Tibial nerve (tissue), 4 donors: ENCODE measurements at regions not wholly inside any gene's neighbourhood (a gene's known extent, or its start where the extent isn't known, plus 50 kb on each side); places are given as distances from the start of the nearest gene placed in this dataset.
"Not testable (repeated sequence)": the region's sequence is repeated elsewhere in the genome, so short reads cannot be mapped to it uniquely, and the experiment has no call there.

Experiments used
- DNase-seq, 2 donors: peaks; one replicate each; pipeline ENCODE4 v3.0.0-alpha.2; 2019; ENCODE audit warnings: low spot score in 2 of 2
- H3K27ac ChIP-seq, 4 donors: fragments of 200-600 bp; sonication (generic) in 3 of 4; one replicate each; pipeline ENCODE4 v1.5.1; 2017 to 2019; ENCODE audit warnings: mild to moderate bottlenecking in 1 of 4
- H3K27me3 ChIP-seq, 2 donors: fragments of 200-600 bp; sonication (generic) in 1 of 2; one replicate each; pipeline versions ENCODE4 v1.5.1 to v1.6.0; 2017 to 2019
- H3K36me3 ChIP-seq, 3 donors: fragments of 200-600 bp; sonication (generic); one replicate each; pipeline ENCODE4 v1.5.1; 2018 to 2019
- H3K4me1 ChIP-seq, 4 donors: fragments of 200-600 bp; sonication (generic) in 3 of 4; one replicate each; pipeline ENCODE4 v1.5.1; 2017 to 2019
- H3K4me3 ChIP-seq, 4 donors: fragments of 200-600 bp; sonication (generic) in 3 of 4; one replicate each; pipeline ENCODE4 v1.5.1; 2017 to 2019; ENCODE audit warnings: mild to moderate bottlenecking in 1 of 4, moderate library complexity in 1 of 4
- H3K9me3 ChIP-seq, 4 donors: fragments of 200-600 bp; sonication (generic) in 3 of 4; one replicate each; pipeline ENCODE4 v1.5.1; 2017 to 2019
- CTCF ChIP-seq, 5 experiments: fragments of 200-600 bp in 3 of 5; fragments of 450-650 bp in 2 of 5; sonication (generic) in 3 of 5; IDR thresholded peaks; one replicate each; pipeline ENCODE4 v1.5.1; 2016 to 2019; ENCODE audit warnings: antibody characterized with exemption in 5 of 5, mild to moderate bottlenecking in 3 of 5, moderate library complexity in 2 of 5
- EP300 ChIP-seq, 2 donors: sonication (generic); formaldehyde crosslinking; IDR thresholded peaks; one replicate each; pipeline ENCODE4 v1.6.1; 2017; ENCODE audit warnings: antibody characterized with exemption in 2 of 2, mild to moderate bottlenecking in 1 of 2
- POLR2A ChIP-seq, 2 donors: fragments of 450-650 bp; IDR thresholded peaks; one replicate each; pipeline ENCODE4 v1.6.1; 2017; ENCODE audit warnings: antibody characterized with exemption in 2 of 2, mild to moderate bottlenecking in 2 of 2, moderate library complexity in 2 of 2
- WGBS, 2 donors: methylation state at CpG; one replicate each; pipeline ENCODE4 v1.1.5; 2018; 5-methylcytosine and 5-hydroxymethylcytosine counted together

- WGBS, 2 donors: 75 to 82% methylated on average over 5 of the region's 5 CpGs
- Histone ChIP-seq H3K9me3 (no peaks in the 10 kb centered on the region), H3K4me1 (no peaks in the 10 kb centered on the region), H3K27ac (no peak overlapping the region), H3K36me3 (no peaks in the 10 kb centered on the region), H3K4me3 (no peak overlapping the region), H3K27me3 (no peaks in the 10 kb centered on the region)
- DNase-seq: no peak
- TF ChIP-seq POLR2A (IDR thresholded peaks at IDR 0.05) (no peak), EP300 (IDR thresholded peaks at IDR 0.05) (no peak), CTCF (IDR thresholded peaks at IDR 0.05) (no peak)
Observed at GRCh38 chr10:21036757-21037156, 139.6 kb upstream of the NEBL start.

GRCh38 chr10:21034770-21035169 lies 137.7 kb upstream of the NEBL start:
- not testable (repeated sequence) for H3K36me3 ChIP-seq, H3K27ac ChIP-seq, H3K9me3 ChIP-seq, H3K27me3 ChIP-seq, DNase-seq, H3K4me3 ChIP-seq, H3K4me1 ChIP-seq
- WGBS, 2 donors: 94 to 100% methylated on average over 3 of the region's 3 CpGs

- no peaks in the 10 kb centered on the region for H3K4me1 ChIP-seq
- H3K27me3 ChIP-seq: no peaks in the 10 kb centered on the region
- no peak overlapping the region for H3K27ac ChIP-seq
- DNase-seq: no peak
- TF ChIP-seq CTCF (IDR thresholded peaks at IDR 0.05) (no peak), EP300 (IDR thresholded peaks at IDR 0.05) (no peak), POLR2A (IDR thresholded peaks at IDR 0.05) (no peak)
- WGBS, 2 donors: 66 to 86% methylated on average over 2 of the region's 2 CpGs
- H3K36me3 ChIP-seq: no peaks in the 10 kb centered on the region
- H3K4me3 ChIP-seq: no peak overlapping the region
- H3K9me3 ChIP-seq: peaks cover 0 to 10% (median 0%) of the 10 kb centered on the region in 4 donors
Observed at GRCh38 chr10:21034241-21034640, 137.1 kb upstream of the NEBL start.

GRCh38 chr10:21032587-21033319 lies 135.6 kb upstream of the NEBL start:
- WGBS, 2 donors: 78 to 80% methylated on average over 12 of the region's 12 CpGs
- TF ChIP-seq POLR2A (IDR thresholded peaks at IDR 0.05) (no peak), CTCF (IDR thresholded peaks at IDR 0.05) (no peak), EP300 (IDR thresholded peaks at IDR 0.05) (no peak)
- Histone ChIP-seq H3K9me3 (peaks cover 0 to 10% (median 0%) of the 10 kb centered on the region in 4 donors), H3K4me1 (no peaks in the 10 kb centered on the region), H3K27ac (no peak overlapping the region), H3K36me3 (no peaks in the 10 kb centered on the region), H3K27me3 (no peaks in the 10 kb centered on the region), H3K4me3 (no peak overlapping the region)
- no peak for DNase-seq

- TF ChIP-seq POLR2A (IDR thresholded peaks at IDR 0.05) (no peak), EP300 (IDR thresholded peaks at IDR 0.05) (no peak), CTCF (IDR thresholded peaks at IDR 0.05) (no peak)
- no peak overlapping the region for H3K27ac ChIP-seq
- H3K4me3 ChIP-seq: no peak overlapping the region
- H3K4me1 ChIP-seq: no peaks in the 10 kb centered on the region
- H3K27me3 ChIP-seq: no peaks in the 10 kb centered on the region
- H3K9me3 ChIP-seq: peaks cover 0 to 10% (median 0%) of the 10 kb centered on the region in 4 donors
- WGBS, 2 donors: 71 to 77% methylated on average over 7 of the region's 7 CpGs
- H3K36me3 ChIP-seq: no peaks in the 10 kb centered on the region
- DNase-seq: no peak
Observed at GRCh38 chr10:21031232-21031795, 134.2 kb upstream of the NEBL start.
